Subcutaneous abdominal adipose tissue (tissue), 5 donors: ENCODE measurements at regions not wholly inside any gene's neighbourhood (a gene's known extent, or its start where the extent isn't known, plus 50 kb on each side); places are given as distances from the start of the nearest gene placed in this dataset.

ENCODE experiments used
- H3K27ac ChIP-seq: one replicate; pipeline ENCODE4 v1.7.0; 2013; ENCODE audit warnings: low read depth, mild to moderate bottlenecking, inconsistent platforms, low read length, moderate library complexity
- H3K27me3 ChIP-seq, 5 donors: one replicate each; pipeline ENCODE4 v1.7.0; 2013; ENCODE audit warnings: low read length in 5 of 5, inconsistent platforms in 1 of 5; ENCODE audit not compliant: control insufficient read depth in 5 of 5, insufficient read depth in 4 of 5
- H3K36me3 ChIP-seq, 5 donors: one replicate each; pipeline ENCODE4 v1.7.0; 2013; ENCODE audit warnings: low read length in 5 of 5; ENCODE audit not compliant: control insufficient read depth in 5 of 5, insufficient read depth in 5 of 5
- H3K4me1 ChIP-seq, 5 donors: one replicate each; pipeline ENCODE4 v1.7.0; 2013; ENCODE audit warnings: low read length in 5 of 5, mild to moderate bottlenecking in 3 of 5, moderate library complexity in 1 of 5; ENCODE audit not compliant: control insufficient read depth in 5 of 5, insufficient read depth in 5 of 5
- H3K4me3 ChIP-seq, 5 donors: one replicate each; pipeline ENCODE4 v1.7.0; 2013; ENCODE audit warnings: low read length in 5 of 5, low read depth in 1 of 5
- H3K9ac ChIP-seq, 5 donors: one replicate each; pipeline ENCODE4 v1.7.0; 2013; ENCODE audit warnings: low read length in 5 of 5, mild to moderate bottlenecking in 4 of 5, moderate library complexity in 3 of 5
- H3K9me3 ChIP-seq, 5 donors: one replicate each; pipeline ENCODE4 v1.7.0; 2013; ENCODE audit warnings: low read length in 5 of 5; ENCODE audit not compliant: control insufficient read depth in 5 of 5
- donor health status: healthy.
- donor health status: healthy.
- donor health status: healthy.
- donor health status: healthy.
- donor health status: healthy.

GRCh38 chr5:60505373-60506171 lies 194.4 kb downstream of the DEPDC1B start:
- Histone ChIP-seq H3K27ac (no peak overlapping the region), H3K27me3 (no peaks in the 10 kb centered on the region), H3K4me1 (peaks cover 0 to 4% (median 0%) of the 10 kb centered on the region in 5 donors), H3K9ac (no peak overlapping the region), H3K9me3 (peaks cover 0 to 3% (median 0%) of the 10 kb centered on the region in 5 donors), H3K4me3 (no peak overlapping the region), H3K36me3 (no peaks in the 10 kb centered on the region)

DNA sequence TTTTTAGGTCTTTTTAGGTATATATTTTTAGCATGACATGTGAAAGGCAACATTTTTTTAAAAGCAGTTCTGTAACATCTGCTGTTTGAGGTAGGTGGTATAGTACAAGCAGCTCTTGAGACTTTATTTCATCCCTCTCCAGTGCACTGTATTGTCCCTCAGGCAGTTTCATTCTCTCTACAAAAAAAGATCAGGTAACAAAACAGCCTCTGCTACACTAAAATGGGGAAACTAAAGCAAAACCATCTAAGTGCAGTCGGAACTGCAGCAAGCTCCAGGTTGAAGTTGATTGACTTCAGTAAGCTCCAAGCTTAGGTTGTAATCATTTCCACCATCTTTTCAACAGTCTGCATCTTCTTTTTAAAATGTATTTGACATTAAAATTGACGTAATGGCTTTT lies 195.6 kb downstream of the DEPDC1B start:
- Histone ChIP-seq H3K27ac (no peak overlapping the region), H3K4me1 (peaks cover 0 to 4% (median 0%) of the 10 kb centered on the region in 5 donors)

GRCh38 chr5:60503771-60504170 lies 196.2 kb downstream of the DEPDC1B start:
- H3K36me3 ChIP-seq: no peaks in the 10 kb centered on the region
- no peak overlapping the region for H3K27ac ChIP-seq
- H3K4me3 ChIP-seq: no peak overlapping the region
- no peak overlapping the region for H3K9ac ChIP-seq
- H3K9me3 ChIP-seq: peaks cover 0 to 3% (median 0%) of the 10 kb centered on the region in 5 donors
- H3K27me3 ChIP-seq: no peaks in the 10 kb centered on the region
- H3K4me1 ChIP-seq: peaks cover 0 to 4% (median 0%) of the 10 kb centered on the region in 5 donors

More for the DNA sequence above, 195.6 kb downstream of the DEPDC1B start:
- no peaks in the 10 kb centered on the region for H3K27me3 ChIP-seq
- no peak overlapping the region for H3K9ac ChIP-seq
- no peaks in the 10 kb centered on the region for H3K36me3 ChIP-seq
- no peak overlapping the region for H3K4me3 ChIP-seq
- H3K9me3 ChIP-seq: peaks cover 0 to 3% (median 0%) of the 10 kb centered on the region in 5 donors

GRCh38 chr5:60497706-60498500 lies 202.1 kb downstream of the DEPDC1B start:
- Histone ChIP-seq H3K4me3 (no peak overlapping the region), H3K36me3 (no peaks in the 10 kb centered on the region), H3K9ac (no peak overlapping the region), H3K4me1 (no peaks in the 10 kb centered on the region), H3K27me3 (no peaks in the 10 kb centered on the region), H3K27ac (no peak overlapping the region), H3K9me3 (peaks cover 0 to 3% (median 0%) of the 10 kb centered on the region in 5 donors)

- Histone ChIP-seq H3K4me1 (no peaks in the 10 kb centered on the region), H3K4me3 (no peak overlapping the region), H3K27ac (no peak overlapping the region), H3K9me3 (no peaks in the 10 kb centered on the region), H3K36me3 (no peaks in the 10 kb centered on the region), H3K9ac (no peak overlapping the region), H3K27me3 (no peaks in the 10 kb centered on the region)
These were observed 204.1 kb downstream of the DEPDC1B start for GRCh38 chr5:60495644-60496520.

DNA sequence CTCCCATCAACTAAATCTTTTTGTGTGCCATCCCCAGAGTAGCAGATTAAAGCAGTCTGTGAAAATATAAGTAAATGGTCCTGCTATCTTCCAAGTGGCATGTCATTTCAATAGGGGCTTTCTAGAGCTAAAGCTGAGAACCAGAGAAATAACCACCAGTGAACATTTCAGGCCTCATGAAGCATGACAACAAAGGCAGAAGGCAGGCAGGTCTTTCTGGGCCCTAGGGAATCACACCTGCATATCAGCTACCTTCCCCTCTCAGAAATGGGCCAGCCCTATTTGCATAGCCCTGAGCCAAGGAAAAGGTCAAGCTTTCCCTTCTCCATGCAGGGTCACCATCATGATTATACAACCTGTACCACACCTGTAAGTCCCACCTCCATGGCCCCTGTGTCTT lies 205.3 kb downstream of the DEPDC1B start:
- Histone ChIP-seq H3K9me3 (no peaks in the 10 kb centered on the region), H3K4me3 (no peak overlapping the region), H3K27ac (no peak overlapping the region), H3K36me3 (no peaks in the 10 kb centered on the region), H3K9ac (no peak overlapping the region), H3K4me1 (no peaks in the 10 kb centered on the region), H3K27me3 (no peaks in the 10 kb centered on the region)

DNA sequence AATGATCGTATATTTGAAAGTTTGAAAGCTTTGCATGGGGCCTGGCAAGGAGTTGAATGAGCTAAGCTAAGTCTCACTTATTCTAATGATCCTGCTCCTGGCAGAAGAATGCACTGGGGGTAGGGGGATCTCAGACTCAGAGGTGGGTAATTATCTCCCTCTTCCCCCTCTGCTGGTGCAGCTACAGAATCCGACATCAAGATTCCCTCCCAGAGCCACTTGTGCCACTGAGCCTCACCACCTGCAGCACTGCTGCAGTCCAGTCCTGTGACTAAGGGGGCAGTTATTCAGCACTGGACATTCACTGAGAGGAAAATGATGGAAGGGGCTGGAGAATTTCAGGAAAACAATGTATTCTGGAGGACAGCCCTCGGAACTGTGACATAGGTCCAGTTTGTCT lies 205.8 kb downstream of the DEPDC1B start:
- Histone ChIP-seq H3K27me3 (no peaks in the 10 kb centered on the region), H3K4me3 (no peak overlapping the region), H3K4me1 (no peaks in the 10 kb centered on the region), H3K27ac (no peak overlapping the region), H3K36me3 (no peaks in the 10 kb centered on the region), H3K9ac (no peak overlapping the region), H3K9me3 (no peaks in the 10 kb centered on the region)

DNA sequence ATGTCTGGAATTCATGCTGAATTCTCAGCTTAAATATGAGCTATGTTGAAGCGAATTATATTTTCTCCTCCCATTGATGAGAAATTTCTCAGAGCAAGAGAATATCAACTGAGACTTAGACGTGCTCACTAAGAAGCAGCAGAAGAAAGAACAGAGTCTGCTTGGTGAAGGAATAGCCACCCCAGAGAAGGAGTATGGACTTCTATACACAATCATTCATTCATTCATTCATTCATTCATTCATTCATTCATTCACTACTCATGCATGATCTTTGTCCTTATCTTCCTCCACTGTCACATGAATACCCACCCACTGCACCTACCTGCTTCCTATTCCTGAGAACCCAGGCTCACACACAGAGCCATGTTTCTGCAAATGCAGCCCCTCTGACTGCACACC lies 206.6 kb downstream of the DEPDC1B start:
- no peaks in the 10 kb centered on the region for H3K4me1 ChIP-seq
- H3K36me3 ChIP-seq: no peaks in the 10 kb centered on the region
- H3K27me3 ChIP-seq: no peaks in the 10 kb centered on the region
- H3K4me3 ChIP-seq: no peak overlapping the region
- H3K9me3 ChIP-seq: no peaks in the 10 kb centered on the region
- H3K9ac ChIP-seq: no peak overlapping the region
- no peak overlapping the region for H3K27ac ChIP-seq

DNA sequence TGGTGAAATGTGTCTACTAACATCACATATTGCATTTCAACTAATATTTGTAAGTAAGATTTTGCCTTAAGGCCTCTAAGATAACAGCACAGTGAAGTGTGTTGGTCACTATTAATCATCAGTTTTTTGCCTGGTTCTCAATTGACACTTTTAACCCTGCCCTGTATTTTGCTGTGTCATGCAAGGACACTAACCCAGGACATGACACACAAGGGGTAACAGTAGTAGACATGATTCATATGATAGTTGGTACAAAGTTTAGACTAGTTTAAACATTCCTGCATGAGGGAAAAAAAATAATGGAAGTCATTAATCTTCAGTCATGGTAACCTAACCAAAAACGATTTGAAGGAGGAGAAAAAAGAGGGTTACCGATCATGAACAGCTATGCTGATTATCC lies 207.0 kb downstream of the DEPDC1B start:
- Histone ChIP-seq H3K9me3 (no peaks in the 10 kb centered on the region), H3K4me1 (no peaks in the 10 kb centered on the region), H3K27ac (no peak overlapping the region), H3K36me3 (no peaks in the 10 kb centered on the region), H3K9ac (no peak overlapping the region), H3K4me3 (no peak overlapping the region), H3K27me3 (no peaks in the 10 kb centered on the region)
